HG03571 (cell line): ENCODE measurements at regions not wholly inside any gene's neighbourhood (a gene's known extent, or its start where the extent isn't known, plus 50 kb on each side); places are given as distances from the start of the nearest gene placed in this dataset.

Experiments used
- ATAC-seq: cut with Tn5 transposase; IDR thresholded peaks from one replicate; pipeline ENCODE4 v1.9.1; 2021; ENCODE audit not compliant: unreplicated experiment

GRCh38 chr2:136195226-136195625, 77.3 kb upstream of the CXCR4 start:
- no peak for ATAC-seq

DNA sequence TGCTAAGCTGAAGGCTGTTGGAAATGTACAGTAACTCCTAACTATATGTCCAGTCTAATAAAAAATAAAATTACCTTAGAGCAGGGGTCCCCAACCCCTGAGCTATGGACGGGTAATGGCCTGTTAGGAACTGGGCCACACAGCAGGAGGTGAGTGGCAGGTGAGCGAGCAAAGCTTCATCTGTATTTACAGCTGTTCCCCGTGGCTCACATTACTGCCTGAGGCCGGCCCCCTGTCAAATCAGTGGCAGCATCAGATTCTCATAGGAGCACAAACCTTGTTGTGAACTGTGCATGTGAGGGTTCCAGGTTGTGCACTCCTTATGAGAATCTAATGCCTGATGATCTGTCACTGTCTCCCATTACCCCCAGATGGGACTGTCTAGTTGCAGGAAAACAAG, 73.1 kb upstream of the CXCR4 start:
- no peak for ATAC-seq

- ATAC-seq = no peak
Observed at GRCh38 chr2:136189221-136189782, 71.4 kb upstream of the CXCR4 start.

DNA sequence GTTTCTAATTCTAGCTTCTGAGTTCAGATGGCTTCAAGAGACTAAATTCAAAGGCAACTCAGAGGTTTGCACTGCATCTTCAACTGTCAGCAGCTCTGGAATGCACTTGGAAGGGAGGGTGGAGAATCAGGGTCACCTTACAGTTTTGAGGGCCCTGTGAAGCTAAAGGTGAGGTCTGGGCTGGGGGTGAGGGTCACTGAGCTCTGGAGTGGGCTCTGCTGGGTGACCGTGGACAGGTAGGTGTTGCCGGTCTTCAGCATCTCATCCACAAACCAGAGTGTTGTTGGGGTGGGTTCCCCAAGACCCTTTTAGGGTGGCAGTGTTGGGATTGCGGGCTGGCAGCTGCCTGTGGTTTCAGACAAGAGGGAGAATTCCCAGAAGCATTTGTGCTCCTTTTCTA, 70.1 kb upstream of the CXCR4 start:
- ATAC-seq = no peak

DNA sequence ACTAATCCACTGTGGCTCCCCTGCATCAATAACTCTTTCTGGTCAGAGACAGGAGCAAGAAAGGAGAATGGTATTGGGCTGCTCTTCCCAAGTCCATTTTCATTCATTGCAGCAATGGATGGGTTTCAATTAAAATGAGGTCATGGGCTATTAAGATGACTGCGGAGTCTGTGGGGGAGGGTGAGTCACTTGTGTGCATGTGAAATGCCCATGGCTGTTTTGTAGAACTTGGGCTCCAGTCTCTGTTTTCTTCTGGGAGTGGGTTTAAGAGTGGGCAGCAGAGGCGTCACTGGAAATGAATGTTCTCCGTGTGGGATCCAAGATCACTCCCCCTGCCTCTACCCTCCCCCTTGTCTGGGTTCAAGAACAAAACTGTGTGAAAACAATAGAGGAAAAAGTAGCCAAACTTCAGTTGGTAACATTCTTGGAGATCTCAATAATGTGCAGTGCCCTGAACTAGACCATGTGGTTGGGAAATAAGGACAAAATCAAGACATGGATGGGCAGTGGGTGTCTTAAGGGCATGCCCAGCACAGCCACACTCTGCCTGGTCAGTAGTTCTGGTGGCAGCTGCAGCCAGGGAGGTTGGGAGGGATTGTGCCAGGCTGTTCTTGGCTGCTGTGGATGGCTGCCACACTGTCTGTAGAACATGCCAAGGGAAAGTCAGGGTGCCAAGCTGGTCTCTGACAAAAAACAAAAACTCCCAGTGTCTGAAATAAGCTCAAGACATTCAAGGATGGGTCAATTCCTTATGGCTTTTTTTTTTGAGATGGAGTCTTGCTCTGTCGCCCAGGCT, 68.2 kb upstream of the CXCR4 start:
- no peak for ATAC-seq

DNA sequence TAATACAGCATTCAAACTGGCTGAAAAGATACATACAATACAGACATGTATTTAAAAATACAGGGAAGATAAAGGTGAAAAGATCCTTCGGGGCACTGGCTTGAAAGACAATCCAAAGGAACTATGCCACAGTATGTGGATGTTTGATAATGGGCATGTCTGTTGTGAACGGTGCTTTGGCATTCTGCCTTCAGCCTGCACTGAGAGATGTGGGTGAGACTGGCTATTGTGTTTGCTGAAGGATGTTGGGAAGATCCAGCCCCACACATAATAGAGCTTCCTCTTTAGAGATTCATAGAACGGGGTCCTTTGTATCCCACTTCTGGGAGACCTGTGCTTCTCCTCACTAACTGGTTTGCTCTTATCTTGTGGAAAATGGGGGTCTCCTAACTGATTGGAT, 65.1 kb upstream of the CXCR4 start:
- no peak for ATAC-seq

DNA sequence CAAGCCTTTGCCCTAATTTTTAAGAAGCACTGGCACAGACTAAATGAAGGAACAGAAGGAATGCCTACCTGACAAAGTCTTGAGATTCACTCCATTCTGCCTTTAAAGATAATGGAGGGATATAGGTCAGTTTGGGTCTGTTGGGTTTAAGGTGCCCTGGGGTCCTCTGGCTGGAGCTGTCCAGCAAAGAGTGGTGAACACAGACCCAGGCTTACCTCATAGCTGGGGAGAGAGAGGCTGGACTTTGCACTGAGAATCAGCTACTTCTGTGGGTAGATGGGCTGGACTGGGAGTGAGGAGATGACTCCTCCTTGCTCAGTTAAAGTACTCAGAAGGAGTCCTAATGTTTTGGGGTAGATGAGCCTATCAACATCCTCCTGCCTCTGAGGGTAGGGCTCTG, 64.4 kb upstream of the CXCR4 start:
- ATAC-seq = no peak

- ATAC-seq = no peak
Observed at GRCh38 chr2:136179602-136179975, 61.6 kb upstream of the CXCR4 start.

- ATAC-seq = no peak
Observed at GRCh38 chr2:136178941-136179601, 61.1 kb upstream of the CXCR4 start.

GRCh38 chr2:136175868-136176267, 57.9 kb upstream of the CXCR4 start:
- ATAC-seq = no peak

DNA sequence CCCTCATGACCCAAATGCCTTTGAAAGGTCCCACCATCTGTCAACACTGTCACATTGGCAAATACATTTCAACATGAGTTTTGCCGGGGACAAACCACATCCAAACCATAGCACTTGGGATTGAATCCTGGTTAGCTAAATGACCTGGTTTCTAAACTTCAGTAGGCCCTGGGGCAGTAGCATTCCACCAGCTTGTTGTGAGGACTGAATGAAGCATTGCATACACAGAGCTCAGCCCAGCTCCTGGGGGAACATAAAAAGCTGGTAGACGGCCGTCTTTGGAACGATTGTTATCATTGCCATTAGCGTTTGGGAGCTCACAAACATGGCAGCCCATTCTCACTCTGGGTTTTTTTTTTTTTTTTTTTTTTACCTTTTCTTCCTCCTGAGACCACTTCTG, 57.5 kb upstream of the CXCR4 start:
- no peak for ATAC-seq

GRCh38 chr2:136173126-136173525, 55.2 kb upstream of the CXCR4 start:
- no peak for ATAC-seq

DNA sequence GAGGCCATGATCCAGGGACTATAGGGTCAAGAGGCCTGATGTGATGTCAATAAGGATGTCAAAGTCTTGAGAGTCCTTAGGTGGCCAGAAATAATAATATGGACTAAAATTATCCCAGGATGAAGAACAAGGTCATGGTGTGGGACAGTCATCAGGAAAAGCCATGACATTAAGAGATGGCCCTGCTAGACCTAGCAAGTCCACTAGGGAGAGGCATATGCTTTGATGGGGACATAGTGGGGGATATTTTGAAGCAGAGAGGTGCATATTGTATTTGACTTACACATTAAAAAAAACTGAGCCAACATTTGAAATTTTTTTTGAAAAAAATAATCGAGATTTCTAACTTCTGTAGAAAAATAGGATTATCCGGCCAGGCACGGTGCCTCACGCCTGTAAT, 53.3 kb upstream of the CXCR4 start:
- ATAC-seq = no peak

DNA sequence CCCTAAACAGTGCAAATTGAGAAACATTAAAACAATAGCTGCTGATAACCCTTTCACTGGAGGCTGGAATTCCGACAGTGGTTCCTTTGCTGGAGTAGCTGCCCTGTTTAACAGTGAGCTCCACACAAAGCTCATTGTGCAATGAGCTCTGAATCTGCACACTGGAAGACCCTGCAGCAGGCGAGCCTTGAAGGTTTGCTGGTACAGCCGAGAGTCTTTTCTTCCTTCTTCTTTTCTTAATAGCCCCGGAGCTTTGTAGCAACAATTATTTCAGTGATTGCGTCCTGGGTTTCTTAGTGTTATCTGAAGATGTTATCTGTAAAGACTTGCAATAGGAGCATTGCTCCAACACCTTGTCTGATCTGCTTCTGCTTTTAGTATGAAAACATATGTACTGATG, 50.8 kb upstream of the CXCR4 start:
- no peak for ATAC-seq

GRCh38 chr2:136167721-136168475, 49.9 kb upstream of the CXCR4 start:
- no peak for ATAC-seq
